Breast epithelium (tissue), 3 donors: ENCODE measurements at regions not wholly inside any gene's neighbourhood (a gene's known extent, or its start where the extent isn't known, plus 50 kb on each side); places are given as distances from the start of the nearest gene placed in this dataset.
A peak's percentile ranks its signal among the peaks of the same experiment; 100 is the strongest.

ENCODE experiments used
- CTCF ChIP-seq, 3 donors: fragments of 450-650 bp; IDR thresholded peaks; one replicate each; pipeline ENCODE4 v1.5.1; 2016 to 2017; ENCODE audit warnings: antibody characterized with exemption in 3 of 3, mild to moderate bottlenecking in 3 of 3, moderate library complexity in 3 of 3
- POLR2A ChIP-seq: fragments of 450-650 bp; IDR thresholded peaks from one replicate; pipeline ENCODE4 v1.6.1; 2016; ENCODE audit warnings: antibody characterized with exemption, mild to moderate bottlenecking, moderate library complexity
- POLR2AphosphoS5 ChIP-seq, 3 donors: sonication (generic); formaldehyde crosslinking; IDR thresholded peaks; one replicate each; pipeline ENCODE4 v1.6.1; 2017; ENCODE audit warnings: antibody characterized with exemption in 3 of 3

DNA sequence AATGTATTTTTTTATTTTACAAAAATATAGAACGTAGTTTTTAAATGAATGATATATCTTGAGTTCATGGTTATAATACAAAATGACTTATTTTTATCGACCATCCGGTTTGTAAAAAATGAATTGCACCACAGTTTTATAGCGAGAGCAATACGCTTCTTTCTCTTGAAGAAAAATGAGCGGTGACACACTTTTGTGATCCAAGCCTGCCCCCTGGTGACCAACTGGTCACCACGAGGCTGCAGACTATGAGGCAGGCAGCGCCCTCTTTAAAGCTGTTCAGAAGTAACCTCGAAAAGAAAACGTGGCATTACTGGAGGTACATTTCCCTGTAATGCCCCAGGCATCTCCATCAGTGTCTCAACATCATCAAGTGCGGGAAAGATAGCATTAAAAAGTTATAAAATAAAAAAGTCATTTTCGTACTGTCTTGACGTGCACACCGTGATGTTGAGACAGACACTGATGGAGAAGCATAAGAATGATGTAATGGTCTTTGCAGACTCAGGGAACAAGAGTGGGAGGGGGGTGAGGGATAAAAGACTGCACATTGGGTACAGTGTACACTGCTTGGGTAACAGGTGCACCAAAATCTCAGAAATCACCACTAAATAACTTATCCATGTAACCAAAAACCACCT, 734.2 kb upstream of the ADAMTS5 start:
- TF ChIP-seq POLR2A: no peak
- peak; percentile 73 to 91 (median 86) for TF ChIP-seq CTCF (IDR thresholded peaks at IDR 0.05)
- TF ChIP-seq POLR2AphosphoS5 (IDR thresholded peaks at IDR 0.05): no peak
